ENCODE measurements at regions not wholly inside any gene's neighbourhood (a gene's known extent, or its start where the extent isn't known, plus 50 kb on each side); places are given as distances from the start of the nearest gene placed in this dataset.

DNA sequence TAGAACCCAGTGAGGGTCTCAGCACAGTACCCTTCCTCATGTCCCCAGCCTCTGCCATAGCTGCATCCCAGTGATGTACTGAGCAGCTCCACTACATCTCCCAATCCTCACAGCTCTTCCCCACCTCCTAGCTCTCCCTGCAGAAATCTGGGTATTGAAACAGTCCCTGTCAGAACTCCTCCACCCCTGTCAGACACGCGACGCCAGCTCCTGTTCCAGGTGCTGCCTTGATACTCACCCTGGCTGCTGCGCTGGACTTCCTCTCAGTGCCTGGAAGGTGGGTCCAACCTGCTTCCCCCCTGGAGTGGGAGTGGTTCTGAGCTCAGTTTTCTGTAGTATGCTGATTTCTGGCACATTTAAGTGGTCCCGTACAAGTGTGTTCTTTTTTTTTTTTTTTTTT is 160.9 kb upstream of the SLCO3A1 start:
- Histone ChIP-seq H3K27me3 (ENCODE audit: low read length) (no peaks in the 10 kb centered on the region), H3K4me3 (ENCODE audit: insufficient read depth, low read length, poor library complexity, severe bottlenecking) (no peak overlapping the region), H3K36me3 (ENCODE audit: low read length) (no peaks in the 10 kb centered on the region), H3K9me2 (replicated peaks; ENCODE audit: insufficient read depth, low read length) (no peaks in the 10 kb centered on the region), H3K9ac (ENCODE audit: low read length) (no peak overlapping the region), H3K79me2 (ENCODE audit: insufficient read depth, low read length) (no peaks in the 10 kb centered on the region), H3F3A (ENCODE audit: insufficient read depth) (no peaks in the 10 kb centered on the region), H2AFZ (ENCODE audit: low read depth, low read length, severe bottlenecking) (no peak overlapping the region), H3K4me2 (ENCODE audit: low read depth, low read length, poor library complexity, severe bottlenecking) (no peak overlapping the region), H4K20me1 (ENCODE audit: low read depth, low read length) (no peaks in the 10 kb centered on the region), H3K27ac (ENCODE audit: low read depth, low read length) (no peak overlapping the region), H3K9me3 (ENCODE audit: insufficient read depth, low read length) (no peaks in the 10 kb centered on the region)
- no peak for TF ChIP-seq EZH2phosphoT487 (conservative IDR thresholded peaks at IDR 0.05; ENCODE audit: low read length)
- TF ChIP-seq CTCF (IDR thresholded peaks at IDR 0.05; ENCODE audit: insufficient read depth, low read length, poor library complexity, severe bottlenecking): no peak

GRCh38 chr15:91694131-91694830 is 159.2 kb upstream of the SLCO3A1 start:
- H3K4me3 ChIP-seq (ENCODE audit: insufficient read depth, low read length, poor library complexity, severe bottlenecking): no peak overlapping the region
- no peaks in the 10 kb centered on the region for H3K9me2 ChIP-seq (replicated peaks; ENCODE audit: insufficient read depth, low read length)
- TF ChIP-seq EZH2phosphoT487 (conservative IDR thresholded peaks at IDR 0.05; ENCODE audit: low read length) (no peak), CTCF (IDR thresholded peaks at IDR 0.05; ENCODE audit: insufficient read depth, low read length, poor library complexity, severe bottlenecking) (no peak)
- no peak overlapping the region for H2AFZ ChIP-seq (ENCODE audit: low read depth, low read length, severe bottlenecking)
- no peaks in the 10 kb centered on the region for H3K79me2 ChIP-seq (ENCODE audit: insufficient read depth, low read length)
- no peak overlapping the region for H3K9ac ChIP-seq (ENCODE audit: low read length)
- H3K36me3 ChIP-seq (ENCODE audit: low read length): no peaks in the 10 kb centered on the region
- H3K4me2 ChIP-seq (ENCODE audit: low read depth, low read length, poor library complexity, severe bottlenecking): no peak overlapping the region
- no peaks in the 10 kb centered on the region for H3K9me3 ChIP-seq (ENCODE audit: insufficient read depth, low read length)
- H3F3A ChIP-seq (ENCODE audit: insufficient read depth): no peaks in the 10 kb centered on the region
- H3K27me3 ChIP-seq (ENCODE audit: low read length): no peaks in the 10 kb centered on the region
- H4K20me1 ChIP-seq (ENCODE audit: low read depth, low read length): no peaks in the 10 kb centered on the region
- H3K27ac ChIP-seq (ENCODE audit: low read depth, low read length): no peak overlapping the region

DNA sequence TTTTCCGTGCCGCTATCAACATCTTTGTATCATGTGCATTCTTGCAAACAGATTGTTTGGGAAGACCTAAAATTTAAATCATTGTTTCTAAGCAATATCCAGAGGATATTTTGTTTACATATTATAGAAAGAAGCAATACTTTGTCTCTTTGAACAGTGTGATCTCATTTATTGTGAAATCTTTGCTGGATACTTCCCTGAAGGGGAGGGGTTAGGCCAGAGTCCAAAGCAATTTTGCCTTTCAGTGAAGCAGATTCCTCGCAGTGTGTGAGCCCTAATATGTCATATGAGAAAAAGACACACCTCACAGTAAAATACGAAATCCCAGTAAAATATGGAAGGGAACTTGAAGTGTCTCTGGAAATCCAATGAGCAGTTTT is 158.7 kb upstream of the SLCO3A1 start:
- Histone ChIP-seq H3K36me3 (ENCODE audit: low read length) (no peaks in the 10 kb centered on the region), H3K9me3 (ENCODE audit: insufficient read depth, low read length) (no peaks in the 10 kb centered on the region), H3K9ac (ENCODE audit: low read length) (no peak overlapping the region), H3K4me2 (ENCODE audit: low read depth, low read length, poor library complexity, severe bottlenecking) (no peak overlapping the region), H3K9me2 (replicated peaks; ENCODE audit: insufficient read depth, low read length) (no peaks in the 10 kb centered on the region), H4K20me1 (ENCODE audit: low read depth, low read length) (no peaks in the 10 kb centered on the region), H3K27ac (ENCODE audit: low read depth, low read length) (no peak overlapping the region), H3K27me3 (ENCODE audit: low read length) (no peaks in the 10 kb centered on the region), H3K4me3 (ENCODE audit: insufficient read depth, low read length, poor library complexity, severe bottlenecking) (no peak overlapping the region), H3F3A (ENCODE audit: insufficient read depth) (no peaks in the 10 kb centered on the region), H3K79me2 (ENCODE audit: insufficient read depth, low read length) (no peaks in the 10 kb centered on the region), H2AFZ (ENCODE audit: low read depth, low read length, severe bottlenecking) (no peak overlapping the region)
- TF ChIP-seq CTCF (IDR thresholded peaks at IDR 0.05; ENCODE audit: insufficient read depth, low read length, poor library complexity, severe bottlenecking) (no peak), EZH2phosphoT487 (conservative IDR thresholded peaks at IDR 0.05; ENCODE audit: low read length) (no peak)

Data from SU-DHL-6 (cell line).